ENCODE measurements at regions not wholly inside any gene's neighbourhood (a gene's known extent, or its start where the extent isn't known, plus 50 kb on each side); places are given as distances from the start of the nearest gene placed in this dataset.
"Not testable (repeated sequence)": the region's sequence is repeated elsewhere in the genome, so short reads cannot be mapped to it uniquely, and the experiment has no call there.

GRCh38 chr11:45745065-45745811, 59.7 kb upstream of the SLC35C1 start:
- H3K36me3 Mint-ChIP-seq (ENCODE audit: low read depth) = no peaks in the 10 kb centered on the region
- no peak for TF ChIP-seq CTCF (conservative IDR thresholded peaks at IDR 0.05)
- no peak overlapping the region for H3K4me3 Mint-ChIP-seq
- DNase-seq (ENCODE audit: low read depth, low spot score) = no peak
- H3K4me1 Mint-ChIP-seq = peaks cover 5% of the 10 kb centered on the region
- peaks cover 2% of the 10 kb centered on the region for H3K9me3 Mint-ChIP-seq
- peaks cover 9% of the 10 kb centered on the region for H3K27me3 Mint-ChIP-seq (ENCODE audit: low read depth)
- H3K27ac Mint-ChIP-seq (ENCODE audit: unreplicated experiment) = no peak overlapping the region

GRCh38 chr11:45743556-45744468, 61.1 kb upstream of the SLC35C1 start:
- no peak for TF ChIP-seq CTCF (conservative IDR thresholded peaks at IDR 0.05)
- Mint-ChIP-seq H3K27ac (ENCODE audit: unreplicated experiment) (no peak overlapping the region), H3K4me3 (no peak overlapping the region), H3K27me3 (ENCODE audit: low read depth) (peaks cover 5% of the 10 kb centered on the region), H3K36me3 (ENCODE audit: low read depth) (peaks cover 2% of the 10 kb centered on the region), H3K4me1 (peaks cover 5% of the 10 kb centered on the region), H3K9me3 (peaks cover 2% of the 10 kb centered on the region)
- DNase-seq (ENCODE audit: low read depth, low spot score) = no peak

GRCh38 chr11:45741582-45741981, 63.4 kb upstream of the SLC35C1 start:
- H3K27me3 Mint-ChIP-seq (ENCODE audit: low read depth) = peaks cover 5% of the 10 kb centered on the region
- DNase-seq (ENCODE audit: low read depth, low spot score) = no peak
- H3K4me1 Mint-ChIP-seq = peaks cover 5% of the 10 kb centered on the region
- H3K4me3 Mint-ChIP-seq = no peak overlapping the region
- H3K9me3 Mint-ChIP-seq = peaks cover 2% of the 10 kb centered on the region
- TF ChIP-seq CTCF (conservative IDR thresholded peaks at IDR 0.05) = no peak
- H3K27ac Mint-ChIP-seq (ENCODE audit: unreplicated experiment) = no peak overlapping the region
- peaks cover 2% of the 10 kb centered on the region for H3K36me3 Mint-ChIP-seq (ENCODE audit: low read depth)

- DNase-seq (ENCODE audit: low read depth, low spot score) = no peak
- Mint-ChIP-seq H3K27me3 (ENCODE audit: low read depth) (peaks cover 5% of the 10 kb centered on the region), H3K36me3 (ENCODE audit: low read depth) (peaks cover 2% of the 10 kb centered on the region), H3K9me3 (peaks cover 2% of the 10 kb centered on the region), H3K4me3 (no peak overlapping the region), H3K4me1 (peaks cover 5% of the 10 kb centered on the region), H3K27ac (ENCODE audit: unreplicated experiment) (no peak overlapping the region)
- no peak for TF ChIP-seq CTCF (conservative IDR thresholded peaks at IDR 0.05)
Observed at GRCh38 chr11:45741032-45741431, 63.9 kb upstream of the SLC35C1 start.

- TF ChIP-seq CTCF (conservative IDR thresholded peaks at IDR 0.05) = no peak
- Mint-ChIP-seq H3K9me3 (peaks cover 2% of the 10 kb centered on the region), H3K27me3 (ENCODE audit: low read depth) (peaks cover 5% of the 10 kb centered on the region), H3K4me1 (peaks cover 5% of the 10 kb centered on the region), H3K4me3 (no peak overlapping the region), H3K36me3 (ENCODE audit: low read depth) (peaks cover 2% of the 10 kb centered on the region), H3K27ac (ENCODE audit: unreplicated experiment) (no peak overlapping the region)
- DNase-seq (ENCODE audit: low read depth, low spot score) = no peak
Observed at GRCh38 chr11:45739866-45740265, 65.1 kb upstream of the SLC35C1 start.

GRCh38 chr11:45739071-45739470, 65.9 kb upstream of the SLC35C1 start:
- not testable (repeated sequence) for H3K4me1 Mint-ChIP-seq; H3K4me3 Mint-ChIP-seq; H3K27ac Mint-ChIP-seq (ENCODE audit: unreplicated experiment); H3K27me3 Mint-ChIP-seq (ENCODE audit: low read depth); H3K9me3 Mint-ChIP-seq; H3K36me3 Mint-ChIP-seq (ENCODE audit: low read depth); DNase-seq (ENCODE audit: low read depth, low spot score)

- not testable (repeated sequence) for H3K9me3 Mint-ChIP-seq; DNase-seq (ENCODE audit: low read depth, low spot score); H3K4me3 Mint-ChIP-seq; H3K27ac Mint-ChIP-seq (ENCODE audit: unreplicated experiment); H3K4me1 Mint-ChIP-seq; H3K36me3 Mint-ChIP-seq (ENCODE audit: low read depth)
- H3K27me3 Mint-ChIP-seq (ENCODE audit: low read depth) = peaks cover 10% of the 10 kb centered on the region
Observed at GRCh38 chr11:45738194-45738593, 66.8 kb upstream of the SLC35C1 start.
